ENCODE measurements at regions not wholly inside any gene's neighbourhood (a gene's known extent, or its start where the extent isn't known, plus 50 kb on each side); places are given as distances from the start of the nearest gene placed in this dataset.
"Not testable (repeated sequence)": the region's sequence is repeated elsewhere in the genome, so short reads cannot be mapped to it uniquely, and the experiment has no call there.

DNA sequence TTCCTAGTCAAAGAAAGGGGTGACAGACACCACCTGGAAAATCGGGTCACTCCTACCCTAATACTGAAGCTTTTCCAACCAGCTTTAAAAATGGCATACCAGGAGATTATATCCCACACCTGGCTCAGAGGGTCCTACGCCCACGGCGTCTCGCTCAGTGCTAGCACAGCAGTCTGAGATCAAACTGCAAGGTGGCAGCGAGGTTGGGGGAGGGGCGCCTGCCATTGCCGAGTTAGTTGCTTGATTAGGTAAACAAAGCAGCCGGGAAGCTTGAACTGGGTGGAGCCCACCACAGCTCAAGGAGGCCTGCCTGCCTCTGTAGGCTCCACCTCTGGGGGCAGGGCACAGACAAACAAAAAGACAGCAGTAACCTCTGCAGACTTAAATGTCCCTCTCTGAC lies 127.1 kb downstream of the NXPE2 start:
- not testable (repeated sequence) for ATAC-seq

DNA sequence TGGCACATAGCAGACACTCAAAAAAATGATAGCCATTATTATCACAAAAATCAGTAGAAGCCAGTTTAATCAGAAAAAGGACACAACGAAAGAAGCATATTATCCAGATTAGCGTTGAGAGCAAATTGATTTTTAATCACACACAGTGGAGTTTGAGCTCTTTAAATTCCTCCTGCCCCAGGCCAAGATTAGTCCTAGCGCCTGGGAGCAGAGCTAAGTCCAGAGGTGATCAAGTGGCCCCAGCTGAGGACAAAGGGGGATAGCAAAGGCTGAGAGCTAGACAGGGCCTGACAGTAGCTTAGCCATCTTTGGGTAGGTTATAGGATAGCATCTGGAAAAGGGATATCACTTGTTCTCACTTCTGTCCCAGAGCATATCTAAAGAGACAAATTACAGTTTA lies 133.6 kb downstream of the NXPE2 start:
- ATAC-seq, result no peak

DNA sequence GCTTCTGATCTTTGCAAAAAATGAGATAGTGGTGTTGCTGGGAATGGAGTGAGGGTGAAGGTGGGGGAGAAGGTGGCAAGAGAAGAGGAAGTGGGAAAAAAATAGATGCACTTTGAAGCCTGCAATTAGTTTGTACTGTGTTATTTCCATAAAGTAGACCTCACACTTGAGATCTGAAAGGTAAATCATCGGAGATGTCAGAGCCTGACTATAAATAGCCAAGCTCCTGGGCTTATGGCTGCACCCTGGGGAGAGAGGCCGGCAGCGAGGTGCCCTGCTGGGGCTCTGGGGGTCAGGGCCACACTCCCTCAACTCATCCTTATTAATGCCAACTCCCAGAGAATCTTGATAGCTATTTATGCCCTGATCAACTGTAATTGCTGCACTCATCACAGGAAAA lies 134.4 kb downstream of the NXPE2 start:
- ATAC-seq, result no peak

DNA sequence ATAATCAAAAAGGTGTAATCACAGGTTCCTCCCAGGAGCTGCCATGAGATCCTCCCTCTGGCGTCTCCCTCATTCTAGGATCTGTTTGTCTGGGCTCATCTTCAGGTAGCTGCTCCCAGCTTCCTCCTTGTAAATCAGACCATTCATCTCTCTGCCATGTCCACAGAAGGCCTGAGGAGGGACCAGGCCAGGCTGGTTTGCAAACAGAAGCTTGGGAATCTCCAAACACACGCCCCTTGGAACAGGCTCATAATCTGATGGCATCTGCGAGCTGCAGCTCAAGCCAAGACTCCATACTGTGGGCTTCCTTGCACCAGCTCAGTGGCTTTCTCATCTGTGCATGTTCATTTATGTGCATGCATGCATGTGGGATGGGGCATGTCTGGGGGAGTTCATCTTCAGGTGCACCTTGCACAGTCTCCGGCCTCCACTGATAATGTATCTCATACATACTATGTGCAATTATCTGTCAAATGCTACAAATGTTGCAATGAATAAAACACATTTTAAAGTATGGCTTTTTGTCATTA lies 134.9 kb downstream of the NXPE2 start:
- ATAC-seq, result no peak

DNA sequence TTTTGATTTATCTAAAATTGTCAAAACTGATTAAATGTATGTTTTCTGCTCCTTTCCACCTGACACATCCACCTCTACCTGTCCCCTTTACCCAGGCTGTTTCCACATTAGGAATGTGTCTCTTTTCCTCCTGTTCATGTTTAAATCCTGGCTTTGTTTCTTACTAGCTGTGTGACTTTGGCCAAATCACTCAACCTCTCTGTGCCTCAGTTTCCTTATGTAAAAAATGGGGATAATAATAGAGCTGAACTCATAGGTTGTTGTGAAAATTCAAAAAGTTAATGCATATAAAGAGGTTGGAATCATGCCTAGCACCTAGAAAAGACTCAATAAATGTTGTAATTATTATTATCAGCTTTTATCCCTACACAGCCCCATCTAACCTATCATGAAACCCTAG lies 136.8 kb downstream of the NXPE2 start:
- no peak for ATAC-seq

DNA sequence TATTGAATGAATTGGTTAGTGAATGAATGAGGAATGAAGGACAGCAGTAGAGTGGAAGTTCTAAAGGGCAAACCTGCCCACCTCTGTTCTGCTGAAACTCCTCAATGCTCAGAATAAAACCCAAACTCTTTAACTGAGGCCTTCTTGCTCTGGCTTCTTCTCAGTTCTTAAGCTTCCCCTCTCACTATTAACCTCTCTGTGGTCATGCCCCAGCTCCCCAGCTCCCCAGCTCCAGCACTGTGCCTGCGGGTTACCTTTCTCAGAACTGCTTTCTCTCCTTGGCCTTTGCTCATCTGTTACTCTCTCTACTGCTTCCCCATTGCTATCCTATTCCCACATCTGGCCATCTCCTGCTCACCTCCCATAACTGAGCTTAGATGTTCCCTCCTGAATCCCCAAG lies 137.4 kb downstream of the NXPE2 start:
- ATAC-seq, result no peak

DNA sequence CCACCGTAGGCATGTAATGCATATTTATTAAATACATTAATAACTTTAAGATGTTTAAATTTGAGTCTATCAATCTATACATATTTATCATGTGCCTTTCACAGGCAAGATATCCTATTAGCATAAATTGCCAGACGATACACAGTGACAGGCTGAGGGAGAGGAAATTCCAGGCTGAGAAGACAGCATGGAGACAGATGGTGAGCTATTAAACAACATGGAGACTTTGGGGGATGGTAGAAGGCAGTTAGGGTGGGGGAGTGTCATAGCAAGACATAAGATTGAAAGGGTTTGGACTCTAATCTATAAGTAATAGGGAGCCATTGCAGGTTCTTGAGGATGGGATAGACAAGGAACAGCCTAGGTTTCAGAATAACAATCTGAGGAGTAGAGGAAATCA lies 138.5 kb downstream of the NXPE2 start:
- no peak for ATAC-seq

DNA sequence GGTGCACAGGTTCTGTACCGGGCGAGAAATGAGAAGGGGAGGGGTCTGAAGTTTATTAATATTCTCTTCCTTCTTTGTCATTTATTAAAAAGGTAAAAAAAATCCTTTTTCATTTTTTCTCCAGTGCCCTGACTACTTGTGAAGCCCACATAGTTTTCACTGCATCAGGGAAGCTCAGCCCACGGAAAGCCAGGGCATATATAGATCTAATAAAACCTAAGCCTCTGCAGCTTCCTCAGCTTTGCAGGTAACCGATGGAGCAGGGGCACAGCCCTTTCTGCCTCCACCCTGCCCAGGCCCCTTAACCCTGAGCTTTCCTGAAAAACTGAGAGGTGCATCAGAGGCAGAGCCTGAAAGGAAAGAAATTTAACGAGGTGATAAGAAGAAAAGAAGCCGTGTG lies 140.1 kb downstream of the NXPE2 start:
- ATAC-seq, result no peak

DNA sequence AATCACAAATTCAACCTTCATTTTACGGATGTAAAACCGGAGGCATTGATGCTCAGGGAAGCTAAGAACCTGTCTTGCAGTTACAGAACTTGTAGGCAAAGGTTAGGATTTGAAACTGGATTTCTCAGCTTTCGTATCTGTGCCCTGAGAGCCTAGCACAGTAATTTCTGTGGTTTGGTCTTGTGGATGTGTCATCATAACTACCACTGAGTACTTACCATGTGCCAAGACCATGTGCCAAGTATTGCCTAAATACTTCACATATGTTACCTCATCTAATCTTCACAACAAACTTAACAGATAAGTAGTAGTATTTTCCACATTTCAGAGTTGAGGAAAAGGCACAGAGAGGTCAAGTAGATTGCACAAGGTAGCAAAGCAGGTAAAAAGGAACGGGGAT lies 140.7 kb downstream of the NXPE2 start:
- no peak for ATAC-seq

DNA sequence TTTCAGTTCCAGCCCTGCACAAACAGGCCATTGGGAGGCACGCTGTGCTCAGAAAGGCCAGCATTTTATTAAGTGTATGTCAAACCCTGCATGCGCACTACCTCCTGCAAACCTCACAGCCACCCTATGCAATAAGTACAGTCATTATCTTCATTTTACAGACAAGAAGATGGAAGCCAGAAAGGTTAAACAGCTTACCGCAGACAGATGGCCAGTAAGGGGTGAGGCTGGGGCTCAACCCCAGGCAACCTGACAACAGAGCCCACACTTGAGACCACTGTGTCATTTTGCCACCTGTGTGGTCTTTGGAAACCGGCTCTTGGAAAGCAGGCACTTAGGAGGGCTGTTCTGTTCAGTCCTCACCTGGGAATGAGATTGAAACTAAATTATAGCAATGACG lies 142.3 kb downstream of the NXPE2 start:
- no peak for ATAC-seq

DNA sequence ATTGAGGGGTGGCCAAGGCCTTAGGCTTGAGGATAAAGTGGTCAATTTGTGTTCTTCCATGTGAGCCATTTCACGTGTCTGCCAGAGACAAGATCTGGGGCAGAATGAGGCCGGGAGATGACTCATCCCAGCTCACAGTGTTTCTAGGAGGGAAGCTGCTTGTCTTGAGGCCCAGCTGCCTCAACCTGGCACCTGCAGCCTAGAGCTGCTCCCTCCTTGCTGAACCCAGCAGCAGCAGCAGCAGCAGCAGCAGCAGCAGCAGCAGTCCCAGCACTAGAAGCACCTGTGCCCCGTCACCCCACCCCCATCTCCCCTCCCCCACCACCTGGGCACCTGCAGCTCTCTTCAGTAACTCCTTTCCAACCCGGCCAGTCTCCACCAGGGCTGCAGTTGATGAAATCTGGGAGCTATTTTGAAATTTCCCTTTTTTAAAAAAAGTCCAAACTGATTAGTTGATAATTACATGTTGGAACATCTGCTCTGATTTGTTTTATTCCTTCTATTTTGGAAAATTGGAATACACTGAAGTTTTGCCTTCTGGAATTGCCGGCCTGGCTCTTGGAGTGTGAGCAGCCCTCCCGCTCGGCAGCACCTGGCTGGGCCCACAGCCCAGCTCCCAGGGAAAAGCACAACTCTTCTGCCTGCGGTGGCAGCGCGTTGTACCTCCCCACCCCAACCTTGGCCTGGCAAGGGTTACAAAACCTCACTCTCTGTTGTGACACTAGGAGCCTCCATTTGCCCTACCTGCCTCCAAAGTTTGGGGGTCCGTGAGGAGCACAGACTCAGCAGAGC lies 143.5 kb downstream of the NXPE2 start:
- no peak for ATAC-seq

DNA sequence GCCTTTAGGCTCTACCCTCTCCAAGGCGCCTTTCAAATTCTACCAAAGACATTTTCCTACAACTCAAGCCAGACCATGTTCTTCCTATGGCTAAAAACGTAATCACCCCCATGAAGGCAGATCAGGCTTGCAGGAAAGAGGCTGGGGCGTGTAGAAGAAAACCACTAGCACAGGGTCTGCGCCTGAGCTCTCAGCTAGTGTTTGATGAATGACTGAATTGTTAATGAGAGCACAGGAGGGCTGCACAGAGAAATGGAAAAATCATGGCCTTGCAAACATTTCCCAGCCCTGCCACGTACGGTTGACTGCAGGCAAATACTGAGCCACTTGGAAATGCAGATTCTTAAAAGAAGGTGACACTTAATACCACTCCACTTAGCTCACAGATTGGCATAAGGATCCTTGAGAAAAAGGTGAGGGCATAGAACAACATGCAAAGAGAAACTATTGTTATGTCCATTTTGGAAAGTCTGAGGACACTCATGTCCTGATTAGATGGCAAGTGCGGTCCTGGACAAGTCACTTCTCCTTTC lies 148.6 kb downstream of the NXPE2 start:
- ATAC-seq, result no peak

DNA sequence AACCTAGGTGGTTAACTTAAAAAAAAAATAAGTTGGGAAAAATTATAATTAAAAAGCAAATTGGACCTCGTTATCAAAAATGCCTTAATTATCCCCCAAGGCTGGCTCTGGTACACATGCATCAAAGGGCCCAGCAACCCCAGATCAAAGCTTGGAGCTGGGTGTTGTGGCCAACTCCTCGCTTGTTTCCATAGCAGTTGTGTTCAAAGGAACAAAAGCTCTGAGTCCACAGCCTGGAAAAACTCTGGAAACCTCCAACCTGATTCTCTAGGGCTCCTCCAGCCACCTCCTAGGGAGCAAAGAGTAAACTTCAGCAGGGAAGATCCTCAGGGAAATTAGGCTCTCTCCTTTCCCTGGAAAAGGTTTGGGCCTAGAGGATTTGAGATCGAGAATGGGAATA lies 149.4 kb downstream of the NXPE2 start:
- no peak for ATAC-seq

DNA sequence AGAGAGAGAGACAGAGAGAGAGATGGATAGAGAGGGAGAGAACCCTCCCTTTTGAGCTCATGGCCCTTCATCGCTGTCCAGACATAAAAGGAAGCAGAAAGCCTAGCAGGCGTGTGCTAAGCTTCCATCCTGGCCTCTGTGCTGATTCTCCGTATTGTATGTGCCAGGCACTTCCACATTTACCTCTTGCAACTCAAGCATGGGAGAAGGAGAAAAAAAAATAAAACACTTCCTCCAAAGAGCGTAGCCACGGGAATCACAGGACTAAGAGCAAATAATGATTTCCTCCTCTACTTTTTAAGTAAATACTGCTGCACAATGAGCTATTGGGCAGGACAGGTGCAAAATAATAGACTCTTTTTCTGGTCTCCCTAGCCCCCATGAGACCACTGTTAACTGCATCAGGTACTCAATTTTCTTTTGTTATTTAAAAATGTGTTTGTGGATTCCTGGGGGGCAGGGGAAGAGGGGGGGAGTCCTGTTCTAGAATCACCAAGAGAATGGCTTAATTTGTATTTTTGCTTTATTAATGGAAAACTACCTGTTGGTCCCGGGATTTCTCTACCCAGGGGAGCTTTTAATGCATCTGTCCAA lies 154.3 kb downstream of the NXPE2 start:
- no peak for ATAC-seq

DNA sequence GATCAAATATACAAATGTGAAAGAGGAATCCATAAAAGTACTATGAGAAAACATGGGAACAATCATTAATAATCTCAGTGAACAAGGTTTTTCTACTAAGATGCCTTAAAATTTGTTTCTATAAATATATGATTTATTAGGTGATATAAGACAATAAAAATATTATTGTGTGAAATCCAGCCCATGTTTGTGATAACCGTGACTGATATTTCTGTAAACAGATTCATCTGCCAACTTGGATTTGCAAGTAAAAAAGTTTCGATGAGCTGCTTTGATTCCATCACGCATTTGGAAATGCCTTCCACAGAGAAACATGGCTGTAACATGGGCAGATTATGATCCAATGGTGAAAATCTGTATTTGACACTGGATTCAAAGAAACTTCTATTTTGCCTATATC lies 157.8 kb downstream of the NXPE2 start:
- ATAC-seq, result no peak

DNA sequence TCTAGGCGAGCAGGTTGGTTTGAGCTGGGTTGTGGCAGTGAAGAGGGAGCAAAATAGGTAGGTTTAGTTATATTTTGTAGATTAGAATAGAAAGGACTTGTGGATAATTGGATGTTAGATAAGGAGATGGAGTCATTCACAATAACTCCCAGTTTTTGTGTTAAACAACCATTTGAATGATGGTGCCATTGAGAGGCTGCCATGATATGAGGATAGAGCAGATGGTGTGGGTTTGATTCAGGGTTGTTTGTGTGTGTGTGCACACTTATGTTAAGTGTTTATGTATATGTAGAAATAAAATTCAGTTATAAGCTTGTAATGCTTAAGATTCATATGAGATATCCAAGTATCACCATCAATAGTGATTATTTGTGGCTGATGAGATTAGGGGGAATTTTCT lies 166.6 kb downstream of the NXPE2 start:
- ATAC-seq, result no peak

DNA sequence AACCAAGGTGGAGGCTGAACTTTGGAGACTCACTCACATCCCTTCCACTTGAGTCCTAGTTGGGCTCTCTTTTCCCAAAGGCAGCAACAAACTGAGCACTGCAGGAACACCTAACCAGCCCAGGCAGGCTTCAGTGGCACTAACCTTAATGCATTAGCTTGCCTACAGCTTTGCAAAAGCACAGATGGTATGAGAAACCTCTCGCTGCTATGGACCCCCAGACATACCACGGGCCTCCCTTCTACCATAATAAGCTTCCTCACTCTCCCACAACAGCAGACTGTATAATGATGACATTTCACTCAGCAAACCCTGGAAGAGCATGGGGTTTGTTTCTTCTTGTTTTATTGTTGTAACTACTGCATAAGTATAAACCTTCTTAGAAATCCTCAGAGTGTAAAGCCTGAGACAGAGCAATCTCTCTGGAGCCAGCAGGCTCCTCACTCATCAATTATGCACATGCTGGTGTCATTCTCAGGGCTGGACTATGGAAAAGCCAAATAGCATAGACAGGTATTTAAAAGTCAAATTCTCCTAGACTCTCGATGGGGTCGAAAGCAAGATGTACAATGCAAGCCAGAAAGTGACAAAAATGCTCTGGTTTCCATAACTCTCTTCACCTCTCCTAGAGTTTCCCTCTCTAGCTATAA lies 167.6 kb downstream of the NXPE2 start:
- no peak for ATAC-seq

DNA sequence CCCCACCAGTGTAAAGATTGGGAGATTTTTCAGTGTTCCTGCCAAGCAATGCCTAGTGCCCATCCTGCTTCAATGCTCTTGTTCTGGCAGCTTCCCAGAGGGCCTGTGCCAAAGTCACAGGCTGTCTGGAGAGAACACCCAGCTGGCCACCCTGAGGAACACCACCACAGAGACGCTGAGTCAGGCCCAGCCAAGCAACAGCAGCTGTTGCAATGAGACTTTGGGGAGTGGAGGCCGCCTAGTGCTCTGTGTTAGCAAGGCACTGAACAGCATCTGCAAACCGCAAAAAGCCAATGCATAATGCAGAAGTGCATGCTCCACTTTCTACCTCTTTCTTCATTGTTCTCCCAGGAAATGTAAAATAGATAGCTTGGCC lies 168.1 kb downstream of the NXPE2 start:
- ATAC-seq, result no peak

DNA sequence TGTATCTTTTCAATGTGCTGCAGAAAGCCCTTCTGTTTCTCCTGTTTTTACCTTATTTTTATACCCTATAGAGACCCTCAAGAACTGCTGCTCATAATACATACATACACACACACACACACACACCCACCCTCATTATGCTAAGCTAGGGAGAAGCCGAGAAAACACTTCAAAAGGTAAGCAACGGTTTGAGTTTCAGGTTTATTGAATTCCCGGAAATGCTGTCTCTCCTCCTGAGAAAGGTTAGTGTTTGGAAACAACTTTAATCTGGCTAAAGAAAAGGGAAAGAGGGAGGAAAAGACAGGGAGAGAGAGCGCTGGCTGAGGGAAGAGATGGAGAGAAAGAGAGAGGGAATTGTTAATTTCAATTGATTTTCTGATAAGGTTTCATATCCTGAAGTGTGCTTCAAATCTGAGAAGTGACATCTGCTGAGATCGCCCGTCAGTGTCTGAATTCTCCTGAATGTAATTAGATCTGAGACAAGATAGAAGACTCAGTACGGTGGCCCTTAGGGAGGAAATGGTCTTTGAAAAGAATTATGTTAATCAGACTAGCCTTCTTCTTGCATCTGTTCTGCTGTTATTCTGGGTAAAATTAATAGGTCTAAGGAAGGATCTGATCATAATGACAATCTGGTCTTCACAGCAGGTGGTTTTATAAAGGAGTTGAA lies 169.1 kb downstream of the NXPE2 start:
- no peak for ATAC-seq

DNA sequence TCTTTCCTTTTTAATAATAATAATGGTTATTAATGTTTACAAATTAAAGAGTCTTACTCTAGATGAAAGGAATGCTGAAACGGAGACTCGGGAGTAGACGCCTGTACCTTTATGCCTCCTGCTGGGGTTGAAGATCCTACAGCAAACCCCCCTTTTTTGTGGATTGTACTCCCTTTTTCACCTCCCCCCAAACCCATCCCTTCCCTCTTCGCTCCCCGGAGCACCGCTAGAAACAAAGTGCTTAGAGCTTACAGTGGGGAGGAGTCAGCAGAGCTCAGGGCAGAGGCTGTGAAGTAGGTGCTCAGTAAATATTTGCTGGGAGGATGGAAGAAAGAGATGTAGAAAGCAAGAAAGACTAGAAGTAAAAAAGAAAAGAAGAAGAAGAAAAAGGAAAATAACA lies 169.7 kb downstream of the NXPE2 start:
- no peak for ATAC-seq

DNA sequence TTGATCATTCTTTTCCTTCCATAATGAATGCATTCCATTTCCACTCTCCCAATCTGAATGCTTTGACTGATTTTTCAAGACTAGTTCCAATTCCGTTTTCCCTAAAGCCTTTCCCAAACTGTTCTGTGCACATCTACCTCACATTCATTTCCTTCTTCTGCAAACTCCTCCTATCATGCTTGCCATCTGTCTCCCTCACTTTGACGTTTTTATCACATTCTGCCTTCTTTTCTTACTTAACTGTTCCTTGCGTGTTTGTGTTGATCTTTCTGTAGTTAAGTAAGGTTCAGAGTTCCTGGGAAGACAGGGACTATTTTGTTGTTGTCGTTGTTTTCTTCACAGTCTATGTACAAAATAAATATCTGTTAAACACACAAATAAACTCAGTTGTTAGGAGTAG lies 179.0 kb downstream of the NXPE2 start:
- ATAC-seq, result no peak

DNA sequence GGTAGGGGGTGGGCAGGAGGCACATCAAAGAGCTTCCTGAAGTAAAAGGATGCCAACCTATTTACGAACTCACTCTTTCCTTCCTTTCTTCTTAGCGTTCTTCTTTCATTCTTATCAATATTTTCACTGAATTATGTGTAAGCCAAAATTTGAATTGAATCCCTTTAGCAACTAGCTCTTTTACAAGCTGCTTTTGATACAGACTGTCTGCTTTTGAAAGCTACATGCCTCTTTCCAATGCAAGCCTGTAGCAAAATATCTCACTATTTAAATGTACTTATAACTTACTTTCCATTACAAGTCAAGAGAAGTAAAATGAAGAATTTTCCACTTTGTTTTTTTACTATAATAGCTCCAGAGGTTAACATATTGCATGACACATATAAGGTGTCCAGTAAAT lies 186.6 kb downstream of the NXPE2 start:
- ATAC-seq, result no peak

DNA sequence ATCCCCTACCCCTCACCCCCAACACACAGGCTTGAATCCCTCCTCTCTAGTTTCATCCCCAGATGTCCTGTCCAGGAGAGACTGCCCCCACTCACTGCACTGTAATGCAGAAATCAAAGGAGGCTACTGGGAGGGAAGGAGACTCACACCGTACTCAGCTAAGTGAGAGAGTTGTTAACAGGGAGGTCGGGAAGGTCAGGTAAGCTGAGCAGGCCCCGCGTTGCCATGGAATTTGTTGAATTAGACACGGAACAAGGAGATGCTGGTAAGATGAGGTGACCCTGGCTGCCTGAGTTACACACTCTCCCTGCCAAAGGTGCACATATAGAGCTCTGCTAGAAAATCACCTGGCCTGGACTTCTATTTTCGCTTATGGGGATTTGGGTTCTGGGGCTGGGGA lies 197.9 kb downstream of the NXPE2 start:
- no peak for ATAC-seq
